Right atrium auricular region (tissue), 2 donors: ENCODE measurements at regions not wholly inside any gene's neighbourhood (a gene's known extent, or its start where the extent isn't known, plus 50 kb on each side); places are given as distances from the start of the nearest gene placed in this dataset.

ENCODE experiments used
- DNase-seq: peaks from one replicate; pipeline ENCODE4 v3.0.0-alpha.2; 2019; ENCODE audit warnings: low spot score
- H3K27ac ChIP-seq, 2 donors: fragments of 200-600 bp; sonication (generic); 1 replicate in 1 of 2; 2 replicates in 1 of 2; pipeline ENCODE4 v1.5.1; 2016 to 2019
- H3K27me3 ChIP-seq, 2 donors: fragments of 200-600 bp; sonication (generic); one replicate each; pipeline versions ENCODE4 v1.5.1 to v1.6.0; 2017 to 2019
- H3K36me3 ChIP-seq: fragments of 200-600 bp; sonication (generic); one replicate; pipeline ENCODE4 v1.5.1; 2016
- H3K4me1 ChIP-seq, 2 donors: fragments of 200-600 bp; sonication (generic); one replicate each; pipeline versions ENCODE4 v1.5.1 to v1.6.0; 2017 to 2019
- H3K4me3 ChIP-seq, 2 donors: fragments of 200-600 bp; sonication (generic); 1 replicate in 1 of 2; 2 replicates in 1 of 2; pipeline ENCODE4 v1.5.1; 2017 to 2019; ENCODE audit warnings: mild to moderate bottlenecking in 1 of 2, moderate library complexity in 1 of 2
- H3K9me3 ChIP-seq, 2 donors: fragments of 200-600 bp; sonication (generic); one replicate each; pipeline ENCODE4 v1.5.1; 2019
- CTCF ChIP-seq, 2 donors: fragments of 200-600 bp; sonication (generic); IDR thresholded peaks; one replicate each; pipeline ENCODE4 v1.5.1; 2019; ENCODE audit warnings: antibody characterized with exemption in 2 of 2

- Histone ChIP-seq H3K4me3 (no peak overlapping the region), H3K27ac (no peak overlapping the region), H3K27me3 (no peaks in the 10 kb centered on the region), H3K9me3 (no peaks in the 10 kb centered on the region), H3K36me3 (no peaks in the 10 kb centered on the region), H3K4me1 (peaks cover 0 to 34% of the 10 kb centered on the region in 2 donors)
- no peak for DNase-seq
- no peak for TF ChIP-seq CTCF (IDR thresholded peaks at IDR 0.05)
These were observed 162.3 kb downstream of the FGF18 start for GRCh38 chr5:171581781-171582180.

GRCh38 chr5:171582849-171583248, 163.4 kb downstream of the FGF18 start:
- Histone ChIP-seq H3K27me3 (no peaks in the 10 kb centered on the region), H3K4me3 (no peak overlapping the region), H3K9me3 (no peaks in the 10 kb centered on the region), H3K27ac (no peak overlapping the region), H3K36me3 (no peaks in the 10 kb centered on the region), H3K4me1 (peaks cover 0 to 32% of the 10 kb centered on the region in 2 donors)
- no peak for DNase-seq
- TF ChIP-seq CTCF (IDR thresholded peaks at IDR 0.05) = no peak

- Histone ChIP-seq H3K36me3 (no peaks in the 10 kb centered on the region), H3K27ac (no peak overlapping the region), H3K4me3 (no peak overlapping the region), H3K9me3 (no peaks in the 10 kb centered on the region), H3K27me3 (no peaks in the 10 kb centered on the region), H3K4me1 (peaks cover 0 to 3% of the 10 kb centered on the region in 2 donors)
- TF ChIP-seq CTCF (IDR thresholded peaks at IDR 0.05) = no peak
- DNase-seq = no peak
These were observed 166.5 kb downstream of the FGF18 start for GRCh38 chr5:171585981-171586380.

- Histone ChIP-seq H3K27me3 (no peaks in the 10 kb centered on the region), H3K9me3 (no peaks in the 10 kb centered on the region), H3K4me3 (no peak overlapping the region), H3K27ac (no peak overlapping the region), H3K4me1 (no peaks in the 10 kb centered on the region), H3K36me3 (no peaks in the 10 kb centered on the region)
- TF ChIP-seq CTCF (IDR thresholded peaks at IDR 0.05) = no peak
- DNase-seq = no peak
These were observed 167.0 kb downstream of the FGF18 start for GRCh38 chr5:171586436-171586835.

- H3K27ac ChIP-seq = no peak overlapping the region
- TF ChIP-seq CTCF (IDR thresholded peaks at IDR 0.05) = no peak
- no peaks in the 10 kb centered on the region for H3K36me3 ChIP-seq
- no peaks in the 10 kb centered on the region for H3K27me3 ChIP-seq
- no peak overlapping the region for H3K4me3 ChIP-seq
- no peaks in the 10 kb centered on the region for H3K9me3 ChIP-seq
- no peak for DNase-seq
- no peaks in the 10 kb centered on the region for H3K4me1 ChIP-seq
These were observed 168.6 kb downstream of the FGF18 start for GRCh38 chr5:171588046-171588445.

- Histone ChIP-seq H3K27ac (no peak overlapping the region), H3K9me3 (no peaks in the 10 kb centered on the region), H3K27me3 (no peaks in the 10 kb centered on the region), H3K4me3 (no peak overlapping the region), H3K36me3 (no peaks in the 10 kb centered on the region), H3K4me1 (no peaks in the 10 kb centered on the region)
- peak; percentile 1 for DNase-seq
- no peak for TF ChIP-seq CTCF (IDR thresholded peaks at IDR 0.05)
These were observed 169.3 kb downstream of the FGF18 start for GRCh38 chr5:171588790-171589189.
